Right lobe of liver (tissue), 6 donors: ENCODE measurements at regions not wholly inside any gene's neighbourhood (a gene's known extent, or its start where the extent isn't known, plus 50 kb on each side); places are given as distances from the start of the nearest gene placed in this dataset.

Experiments
- ATAC-seq, 4 donors: fragments of 200-7000 bp; cut with Tn5 transposase; one replicate each; pipeline ENCODE4 v1.9.1; 2020; ENCODE audit warnings: mild to moderate bottlenecking in 4 of 4, moderate library complexity in 4 of 4
- DNase-seq, 3 donors: peaks; one replicate each; pipeline ENCODE4 v3.0.0-alpha.2; 2020
- H3K27ac ChIP-seq, 3 donors: fragments of 200-600 bp; one replicate each; pipeline ENCODE4 v1.8.0; 2022
- H3K27me3 ChIP-seq, 2 donors: fragments of 200-600 bp; one replicate each; pipeline ENCODE4 v1.8.0; 2022
- H3K36me3 ChIP-seq, 4 donors: fragments of 200-600 bp; sonication (generic) in 1 of 4; one replicate each; pipeline versions ENCODE4 v1.5.1 to v1.8.0; 2017 to 2022; ENCODE audit warnings: control low read depth in 1 of 4
- H3K4me1 ChIP-seq, 4 donors: fragments of 200-600 bp; sonication (generic) in 1 of 4; one replicate each; pipeline versions ENCODE4 v1.5.1 to v1.8.0; 2017 to 2022; ENCODE audit warnings: control low read depth in 1 of 4
- H3K4me3 ChIP-seq, 3 donors: fragments of 200-600 bp; one replicate each; pipeline ENCODE4 v1.8.0; 2022
- H3K9me3 ChIP-seq, 4 donors: fragments of 200-600 bp; sonication (generic) in 1 of 4; one replicate each; pipeline versions ENCODE4 v1.5.1 to v1.8.0; 2017 to 2022; ENCODE audit warnings: control low read depth in 1 of 4
- POLR2A ChIP-seq: fragments of 450-650 bp; IDR thresholded peaks from one replicate; pipeline ENCODE4 v1.6.1; 2017; ENCODE audit warnings: antibody characterized with exemption, mild to moderate bottlenecking
- WGBS: methylation state at CpG from one replicate; pipeline ENCODE4 v1.1.6; 2018; ENCODE audit warnings: low coverage, low lambda C conversion rate; ENCODE audit not compliant: insufficient coverage; ENCODE audit errors: missing lambda C conversion rate; 5-methylcytosine and 5-hydroxymethylcytosine counted together
- intact Hi-C, 2 donors: fragments of 100-400 bp; cut with DNase I; formaldehyde crosslinking; loops; one replicate each; pipeline versions ENCODE4 v1.11.2 to v1.14.1; 2022
- TF ChIP-seq, protein P1 (sequence below), 4 donors: fragments of 200-600 bp in 3 of 4; fragments of 450-650 bp in 1 of 4; IDR thresholded peaks; one replicate each; pipeline versions ENCODE4 v1.5.1 to v1.8.0; 2016 to 2022; ENCODE audit warnings: antibody characterized with exemption in 4 of 4, mild to moderate bottlenecking in 2 of 4
- donor health status: DM: no; HTN: yes; CAD: no.
- donor health status: DM: no; HTN: no; CAD: no.
- donor health status: DM: no; HTN: no; CAD: no.
- donor health status: DM: no; HTN: yes; CAD: no.
- donor health status: DM: no; HTN: yes; CAD: no.

DNA sequence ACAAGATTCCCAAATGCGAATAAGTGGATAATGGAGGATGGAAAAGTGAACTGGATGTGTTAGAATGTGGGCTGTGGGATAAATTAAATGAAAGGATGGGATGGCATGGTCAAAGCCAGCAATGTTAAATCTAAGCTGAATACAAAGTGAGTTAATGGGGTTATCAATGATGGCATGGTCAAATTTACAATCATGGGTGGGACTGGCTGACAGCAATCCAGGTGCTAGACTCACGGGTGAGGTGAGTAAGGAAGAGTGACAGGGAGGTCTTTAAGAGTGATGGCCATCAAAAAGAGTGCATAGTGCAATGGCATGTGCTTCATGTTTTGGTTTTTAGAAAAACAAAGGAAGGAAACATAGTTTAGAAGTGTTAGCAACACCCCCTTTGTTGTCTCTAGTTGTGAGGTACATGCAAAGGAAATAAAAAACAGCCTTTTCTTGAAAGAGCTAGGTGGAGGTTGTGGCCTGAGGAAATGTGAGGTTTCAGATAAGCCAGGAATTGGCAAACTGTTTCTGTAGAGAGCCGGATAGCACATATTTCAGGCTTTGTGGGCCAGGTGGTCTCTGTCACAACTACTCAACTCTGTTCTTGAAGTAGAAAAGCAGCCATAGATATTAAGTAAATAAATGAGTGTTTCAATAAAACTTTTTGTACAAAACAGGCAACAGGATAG lies 328.7 kb downstream of the RPL10L start:
- TF ChIP-seq, protein P1, sequence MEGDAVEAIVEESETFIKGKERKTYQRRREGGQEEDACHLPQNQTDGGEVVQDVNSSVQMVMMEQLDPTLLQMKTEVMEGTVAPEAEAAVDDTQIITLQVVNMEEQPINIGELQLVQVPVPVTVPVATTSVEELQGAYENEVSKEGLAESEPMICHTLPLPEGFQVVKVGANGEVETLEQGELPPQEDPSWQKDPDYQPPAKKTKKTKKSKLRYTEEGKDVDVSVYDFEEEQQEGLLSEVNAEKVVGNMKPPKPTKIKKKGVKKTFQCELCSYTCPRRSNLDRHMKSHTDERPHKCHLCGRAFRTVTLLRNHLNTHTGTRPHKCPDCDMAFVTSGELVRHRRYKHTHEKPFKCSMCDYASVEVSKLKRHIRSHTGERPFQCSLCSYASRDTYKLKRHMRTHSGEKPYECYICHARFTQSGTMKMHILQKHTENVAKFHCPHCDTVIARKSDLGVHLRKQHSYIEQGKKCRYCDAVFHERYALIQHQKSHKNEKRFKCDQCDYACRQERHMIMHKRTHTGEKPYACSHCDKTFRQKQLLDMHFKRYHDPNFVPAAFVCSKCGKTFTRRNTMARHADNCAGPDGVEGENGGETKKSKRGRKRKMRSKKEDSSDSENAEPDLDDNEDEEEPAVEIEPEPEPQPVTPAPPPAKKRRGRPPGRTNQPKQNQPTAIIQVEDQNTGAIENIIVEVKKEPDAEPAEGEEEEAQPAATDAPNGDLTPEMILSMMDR (IDR thresholded peaks at IDR 0.05): no peak
- no peak for TF ChIP-seq POLR2A
- Histone ChIP-seq H3K4me3 (no peak overlapping the region), H3K36me3 (no peaks in the 10 kb centered on the region), H3K4me1 (no peaks in the 10 kb centered on the region), H3K27me3 (no peaks in the 10 kb centered on the region), H3K9me3 (no peaks in the 10 kb centered on the region), H3K27ac (no peak overlapping the region)
- DNase-seq (no peak), ATAC-seq (no peak)
- intact Hi-C loops: no loop called here
- 23% methylated on average over 3 of the region's 3 CpGs for WGBS

DNA sequence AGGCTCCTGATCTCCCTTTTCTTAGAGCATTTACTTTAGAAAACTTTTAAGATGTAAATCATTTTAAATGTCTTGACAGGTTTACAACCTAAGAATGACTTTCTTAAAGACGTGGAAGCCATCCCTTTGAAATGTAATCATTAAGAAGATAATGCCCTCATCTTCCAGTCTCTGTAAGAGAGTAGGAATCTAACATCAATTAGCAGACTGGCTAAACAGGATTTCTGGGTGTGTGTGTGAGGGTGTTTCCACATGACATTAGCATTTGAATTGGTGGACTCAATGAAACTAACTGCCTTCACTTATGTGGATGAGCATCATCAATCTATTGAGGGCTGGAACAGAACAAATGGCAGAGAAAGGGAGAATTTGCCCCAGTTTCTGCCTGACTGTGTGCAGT lies 329.5 kb downstream of the RPL10L start:
- H3K4me3 ChIP-seq: no peak overlapping the region
- ATAC-seq (no peak), DNase-seq (no peak)
- no peaks in the 10 kb centered on the region for H3K4me1 ChIP-seq
- H3K27ac ChIP-seq: no peak overlapping the region
- WGBS: 10% methylated on average over 1 of the region's 1 CpG
- no peaks in the 10 kb centered on the region for H3K9me3 ChIP-seq
- intact Hi-C loops: no loop called here
- H3K27me3 ChIP-seq: no peaks in the 10 kb centered on the region
- H3K36me3 ChIP-seq: no peaks in the 10 kb centered on the region
- no peak for TF ChIP-seq POLR2A
- TF ChIP-seq, protein P1 (IDR thresholded peaks at IDR 0.05): no peak

DNA sequence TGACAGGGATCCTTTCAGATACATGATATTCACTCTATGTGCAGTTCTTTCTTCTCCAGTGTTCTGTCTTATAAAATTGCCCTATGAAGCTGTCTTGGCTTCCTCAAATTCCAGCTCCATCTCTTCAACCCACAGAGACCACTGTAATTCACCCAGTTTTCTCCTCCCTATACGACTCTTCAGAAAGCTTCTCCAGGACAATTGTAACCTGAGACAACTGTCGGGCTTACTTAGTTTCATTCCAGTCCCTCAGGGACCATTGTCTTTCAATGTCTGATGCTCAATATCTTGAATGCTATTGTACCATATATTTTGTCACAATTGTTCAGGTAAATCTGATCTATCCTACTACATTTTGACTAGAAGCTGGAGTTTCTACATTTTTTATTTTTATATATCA lies 345.3 kb downstream of the RPL10L start:
- no peaks in the 10 kb centered on the region for H3K9me3 ChIP-seq
- H3K27me3 ChIP-seq: no peaks in the 10 kb centered on the region
- WGBS: 54% methylated on average over 2 of the region's 2 CpGs
- intact Hi-C loops: no loop called here
- no peaks in the 10 kb centered on the region for H3K36me3 ChIP-seq
- no peak overlapping the region for H3K4me3 ChIP-seq
- no peak for TF ChIP-seq POLR2A
- TF ChIP-seq, protein P1 (IDR thresholded peaks at IDR 0.05): no peak
- DNase-seq (no peak), ATAC-seq (no peak)
- H3K4me1 ChIP-seq: no peaks in the 10 kb centered on the region
- H3K27ac ChIP-seq: no peak overlapping the region

DNA sequence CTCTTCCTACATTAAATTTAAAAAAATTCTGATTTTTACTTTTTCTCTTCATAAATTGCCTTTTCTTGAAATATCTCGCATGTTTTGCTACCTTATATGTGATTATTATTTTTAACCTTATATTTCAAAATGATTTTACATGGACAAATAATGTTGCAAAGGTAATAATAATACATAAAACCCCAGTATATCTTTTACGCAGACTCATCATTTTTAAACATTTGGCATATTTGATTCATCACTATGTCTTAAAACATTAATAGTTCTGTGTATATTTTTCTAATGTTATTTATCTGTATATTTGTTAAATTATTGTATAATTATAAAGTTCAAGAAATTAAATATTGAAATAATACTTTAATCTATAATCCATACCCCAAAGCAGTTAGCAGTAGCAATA lies 350.8 kb downstream of the RPL10L start:
- 54% methylated on average over 2 of the region's 2 CpGs for WGBS
- Histone ChIP-seq H3K36me3 (no peaks in the 10 kb centered on the region), H3K27ac (no peak overlapping the region), H3K9me3 (no peaks in the 10 kb centered on the region), H3K4me3 (no peak overlapping the region), H3K4me1 (no peaks in the 10 kb centered on the region), H3K27me3 (no peaks in the 10 kb centered on the region)
- DNase-seq (no peak), ATAC-seq (no peak)
- intact Hi-C loops: no loop called here
- TF ChIP-seq, protein P1 (IDR thresholded peaks at IDR 0.05): no peak
- TF ChIP-seq POLR2A: no peak

DNA sequence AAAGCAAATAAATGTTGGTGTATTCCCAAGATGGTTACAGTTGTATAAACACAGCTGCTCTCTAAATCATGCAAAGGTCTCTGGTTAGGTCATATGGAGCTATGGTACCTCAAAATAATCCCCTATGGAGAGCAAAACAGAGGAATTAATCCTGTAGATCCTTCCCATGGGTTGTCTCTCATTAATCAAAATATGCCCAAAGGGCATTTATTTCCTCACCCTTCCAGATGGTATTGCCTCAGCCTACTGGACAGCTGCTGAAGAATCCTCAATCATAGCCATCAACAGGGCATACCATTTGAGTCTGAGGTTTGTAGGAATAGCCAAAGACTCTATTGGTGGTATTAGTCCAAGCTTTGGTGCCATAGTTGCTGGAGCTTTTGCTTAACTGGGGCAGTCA lies 360.9 kb downstream of the RPL10L start:
- intact Hi-C loops: no loop called here
- H3K27me3 ChIP-seq: no peaks in the 10 kb centered on the region
- no peak overlapping the region for H3K27ac ChIP-seq
- no peaks in the 10 kb centered on the region for H3K36me3 ChIP-seq
- ATAC-seq (no peak), DNase-seq (no peak)
- no peak for TF ChIP-seq POLR2A
- TF ChIP-seq, protein P1 (IDR thresholded peaks at IDR 0.05): no peak
- no peaks in the 10 kb centered on the region for H3K9me3 ChIP-seq
- no peak overlapping the region for H3K4me3 ChIP-seq
- H3K4me1 ChIP-seq: no peaks in the 10 kb centered on the region
